Testis (tissue), 2 donors: ENCODE measurements at regions not wholly inside any gene's neighbourhood (a gene's known extent, or its start where the extent isn't known, plus 50 kb on each side); places are given as distances from the start of the nearest gene placed in this dataset.

Experiments
- DNase-seq: peaks from one replicate; pipeline ENCODE4 v3.0.0-alpha.2; 2019
- H3K27ac ChIP-seq, 2 donors: fragments of 200-600 bp; sonication (generic); one replicate each; pipeline ENCODE4 v1.5.1; 2019
- H3K27me3 ChIP-seq: fragments of 200-600 bp; sonication (generic); one replicate; pipeline ENCODE4 v1.5.1; 2019
- H3K36me3 ChIP-seq: fragments of 200-600 bp; sonication (generic); one replicate; pipeline ENCODE4 v1.5.1; 2017; ENCODE audit warnings: low read depth; ENCODE audit errors: missing control alignments
- H3K4me1 ChIP-seq: fragments of 200-600 bp; sonication (generic); one replicate; pipeline ENCODE4 v1.5.1; 2019
- H3K4me3 ChIP-seq, 2 donors: fragments of 200-600 bp; sonication (generic); one replicate each; pipeline ENCODE4 v1.5.1; 2017 to 2019
- H3K9me3 ChIP-seq: fragments of 200-600 bp; sonication (generic); one replicate; pipeline ENCODE4 v1.5.1; 2017
- POLR2A ChIP-seq: fragments of 450-650 bp; IDR thresholded peaks from one replicate; pipeline ENCODE4 v1.6.1; 2017; ENCODE audit warnings: antibody characterized with exemption, mild to moderate bottlenecking, moderate library complexity
- WGBS, 2 donors: methylation state at CpG; one replicate each; pipeline ENCODE4 v1.1.5; 2018; 5-methylcytosine and 5-hydroxymethylcytosine counted together
- intact Hi-C: fragments of 100-400 bp; cut with DNase I; formaldehyde crosslinking; loops from one replicate; pipeline ENCODE4 v1.15.1; 2023; ENCODE audit warnings: low total_unique reads
- TF ChIP-seq, protein P1 (sequence below), 3 experiments: fragments of 450-650 bp in 2 of 3; fragments of 200-600 bp in 1 of 3; sonication (generic) in 1 of 3; IDR thresholded peaks; one replicate each; pipeline ENCODE4 v1.5.1; 2016 to 2019; ENCODE audit warnings: antibody characterized with exemption in 3 of 3, mild to moderate bottlenecking in 2 of 3, moderate library complexity in 1 of 3

DNA sequence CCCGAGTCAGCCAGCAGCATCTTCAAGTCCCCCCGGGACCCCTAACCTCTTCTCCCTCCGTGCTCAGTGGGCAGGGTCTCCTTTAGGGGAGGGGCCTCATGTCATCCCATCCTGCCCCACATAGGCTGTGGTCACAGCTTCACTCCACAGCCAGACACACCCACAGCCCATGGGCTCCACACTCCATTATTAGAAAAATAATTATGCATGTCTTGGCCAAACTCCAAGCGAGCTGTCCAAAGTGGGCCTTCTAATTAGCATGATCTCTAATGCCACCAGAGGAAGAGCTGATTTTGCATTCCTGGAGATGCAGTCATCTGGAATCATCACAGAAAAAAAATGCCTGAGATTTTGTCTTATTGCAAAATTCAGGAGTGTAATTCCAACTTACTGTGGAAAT, 418.2 kb downstream of the IRX2 start:
- H3K4me1 ChIP-seq = no peaks in the 10 kb centered on the region
- no peak for TF ChIP-seq POLR2A
- TF ChIP-seq, protein P1, sequence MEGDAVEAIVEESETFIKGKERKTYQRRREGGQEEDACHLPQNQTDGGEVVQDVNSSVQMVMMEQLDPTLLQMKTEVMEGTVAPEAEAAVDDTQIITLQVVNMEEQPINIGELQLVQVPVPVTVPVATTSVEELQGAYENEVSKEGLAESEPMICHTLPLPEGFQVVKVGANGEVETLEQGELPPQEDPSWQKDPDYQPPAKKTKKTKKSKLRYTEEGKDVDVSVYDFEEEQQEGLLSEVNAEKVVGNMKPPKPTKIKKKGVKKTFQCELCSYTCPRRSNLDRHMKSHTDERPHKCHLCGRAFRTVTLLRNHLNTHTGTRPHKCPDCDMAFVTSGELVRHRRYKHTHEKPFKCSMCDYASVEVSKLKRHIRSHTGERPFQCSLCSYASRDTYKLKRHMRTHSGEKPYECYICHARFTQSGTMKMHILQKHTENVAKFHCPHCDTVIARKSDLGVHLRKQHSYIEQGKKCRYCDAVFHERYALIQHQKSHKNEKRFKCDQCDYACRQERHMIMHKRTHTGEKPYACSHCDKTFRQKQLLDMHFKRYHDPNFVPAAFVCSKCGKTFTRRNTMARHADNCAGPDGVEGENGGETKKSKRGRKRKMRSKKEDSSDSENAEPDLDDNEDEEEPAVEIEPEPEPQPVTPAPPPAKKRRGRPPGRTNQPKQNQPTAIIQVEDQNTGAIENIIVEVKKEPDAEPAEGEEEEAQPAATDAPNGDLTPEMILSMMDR (IDR thresholded peaks at IDR 0.05) = no peak
- WGBS, 2 donors = 62 to 63% methylated on average over 3 to 4 of the region's 4 CpGs

DNA sequence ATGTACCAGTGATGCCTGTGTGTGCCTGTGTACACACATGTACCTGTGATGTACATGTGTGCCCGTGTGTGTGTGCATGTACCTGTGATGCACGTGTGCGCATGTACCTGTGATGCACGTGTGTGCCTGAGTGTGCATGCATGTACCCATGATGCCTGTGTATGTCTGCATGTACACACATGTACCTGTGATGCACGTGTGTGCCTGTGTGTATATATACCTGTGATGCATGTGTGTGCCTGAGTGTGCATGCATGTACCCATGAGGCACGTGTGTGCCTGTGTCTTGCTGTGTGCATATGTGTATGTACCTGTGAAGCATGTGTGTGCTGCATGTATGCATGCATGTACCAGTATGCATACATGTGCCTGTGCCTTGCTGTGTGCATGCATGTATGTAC, 419.0 kb downstream of the IRX2 start:
- H3K27ac ChIP-seq = no peak overlapping the region
- intact Hi-C loops = no loop called here
- 67 to 81% methylated on average over 4 to 6 of the region's 6 CpGs for WGBS, 2 donors
- no peak for DNase-seq
- H3K4me3 ChIP-seq = no peak overlapping the region
- no peaks in the 10 kb centered on the region for H3K4me1 ChIP-seq
- no peaks in the 10 kb centered on the region for H3K27me3 ChIP-seq
- H3K36me3 ChIP-seq = no peaks in the 10 kb centered on the region
- TF ChIP-seq, protein P1 (IDR thresholded peaks at IDR 0.05) = no peak
- no peak for TF ChIP-seq POLR2A
- H3K9me3 ChIP-seq = no peaks in the 10 kb centered on the region

More for the DNA sequence above, 418.2 kb downstream of the IRX2 start:
- DNase-seq = no peak
- Histone ChIP-seq H3K36me3 (no peaks in the 10 kb centered on the region), H3K9me3 (no peaks in the 10 kb centered on the region), H3K4me3 (no peak overlapping the region), H3K27ac (no peak overlapping the region), H3K27me3 (no peaks in the 10 kb centered on the region)
- intact Hi-C loops = no loop called here

DNA sequence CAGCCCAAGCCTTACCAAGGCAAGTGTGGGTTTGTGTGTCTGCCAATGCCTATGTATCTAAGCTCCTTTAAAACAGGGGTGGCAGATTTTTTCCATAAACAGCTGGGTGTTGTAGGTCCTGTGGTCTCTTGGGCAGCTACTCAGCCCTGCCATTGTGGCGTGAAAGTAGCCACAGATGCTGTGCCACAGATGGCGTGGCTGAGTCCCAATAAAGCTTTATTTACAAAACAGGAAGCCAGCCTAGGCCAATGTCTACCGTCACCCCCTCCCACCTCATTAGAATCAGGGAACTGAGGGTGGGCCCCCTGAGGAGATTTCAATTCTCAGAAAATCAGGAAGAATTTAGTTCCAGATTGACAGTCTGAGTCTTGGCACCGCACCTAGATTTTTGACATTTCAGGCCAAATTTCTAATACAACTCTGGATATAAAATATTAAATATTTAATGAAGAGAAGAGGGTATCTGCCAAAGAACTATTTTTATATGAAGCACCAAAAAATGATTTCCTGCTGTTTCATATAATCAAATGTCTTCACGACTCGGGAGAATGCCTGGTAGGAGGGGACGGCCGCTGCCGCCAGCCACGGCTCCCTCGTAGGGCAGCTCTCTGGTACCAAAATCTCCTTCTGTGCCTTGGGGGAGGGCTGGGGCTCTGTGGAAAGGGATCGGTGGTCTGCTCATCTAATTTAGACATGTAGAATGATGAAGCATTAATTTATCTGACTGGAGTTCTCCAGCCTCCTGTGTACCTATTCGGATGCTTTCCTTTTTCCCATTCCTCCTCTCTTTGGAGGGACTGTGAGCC, 420.9 kb downstream of the IRX2 start:
- H3K9me3 ChIP-seq = no peaks in the 10 kb centered on the region
- intact Hi-C loops = no loop called here
- no peak overlapping the region for H3K4me3 ChIP-seq
- no peaks in the 10 kb centered on the region for H3K27me3 ChIP-seq
- no peak for DNase-seq
- H3K27ac ChIP-seq = no peak overlapping the region
- TF ChIP-seq, protein P1 (IDR thresholded peaks at IDR 0.05) = no peak
- no peak for TF ChIP-seq POLR2A
- no peaks in the 10 kb centered on the region for H3K4me1 ChIP-seq
- 89 to 94% methylated on average over 13 of the region's 13 CpGs for WGBS, 2 donors
- no peaks in the 10 kb centered on the region for H3K36me3 ChIP-seq

DNA sequence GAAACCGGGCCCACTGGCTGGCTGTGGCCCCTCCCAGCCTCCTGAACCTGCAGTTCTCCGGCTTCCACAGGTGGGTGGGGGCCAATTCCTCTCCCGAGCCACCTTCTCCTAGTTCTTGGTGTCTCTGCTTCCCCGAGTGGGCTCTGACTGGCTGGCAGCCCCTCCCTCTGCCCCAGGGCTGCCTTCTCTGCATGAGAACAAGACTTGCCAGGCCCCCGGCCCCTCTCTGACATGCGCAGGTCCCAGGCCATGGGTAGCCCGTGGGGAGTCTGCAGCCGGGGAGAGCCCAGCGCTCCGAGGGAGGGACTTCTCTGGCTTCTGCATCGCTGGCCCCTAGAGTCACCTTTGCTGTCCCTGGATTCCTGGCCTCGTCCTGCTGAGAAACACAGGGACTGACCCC, 421.7 kb downstream of the IRX2 start:
- Histone ChIP-seq H3K27ac (no peak overlapping the region), H3K36me3 (no peaks in the 10 kb centered on the region), H3K27me3 (no peaks in the 10 kb centered on the region), H3K9me3 (no peaks in the 10 kb centered on the region), H3K4me1 (no peaks in the 10 kb centered on the region), H3K4me3 (no peak overlapping the region)
- WGBS, 2 donors = 81 to 84% methylated on average over 9 to 11 of the region's 12 CpGs
- no peak for DNase-seq
- TF ChIP-seq, protein P1 (IDR thresholded peaks at IDR 0.05) = no peak
- TF ChIP-seq POLR2A = no peak
- intact Hi-C loops = no loop called here

DNA sequence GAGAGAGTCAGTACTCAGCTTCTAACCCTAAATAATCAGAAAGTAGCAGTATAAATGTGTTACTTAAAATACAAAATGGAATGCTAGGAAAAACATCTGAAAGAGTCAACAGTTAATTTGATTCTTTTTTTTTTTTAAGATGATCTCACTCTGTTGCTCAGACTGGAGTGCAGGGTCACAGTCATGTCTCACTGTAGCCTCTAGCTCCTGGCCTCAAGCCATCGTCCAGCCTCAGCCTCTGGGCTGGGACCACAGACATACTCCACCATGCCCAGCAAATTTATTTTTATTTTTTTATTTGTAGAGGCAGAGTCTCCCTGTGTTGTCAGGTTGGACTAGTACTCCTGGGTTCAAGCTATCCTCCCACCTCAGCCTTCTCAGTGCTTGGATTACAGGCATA, 424.9 kb downstream of the IRX2 start:
- Histone ChIP-seq H3K27me3 (no peaks in the 10 kb centered on the region), H3K9me3 (no peaks in the 10 kb centered on the region), H3K27ac (no peak overlapping the region), H3K4me1 (no peaks in the 10 kb centered on the region), H3K36me3 (no peaks in the 10 kb centered on the region), H3K4me3 (no peak overlapping the region)
- intact Hi-C loops = no loop called here
- DNase-seq = no peak
- 34 to 67% methylated on average over 1 of the region's 1 CpG for WGBS, 2 donors
- TF ChIP-seq POLR2A = no peak
- TF ChIP-seq, protein P1 (IDR thresholded peaks at IDR 0.05) = no peak
